HG02642 (cell line): ENCODE measurements at regions not wholly inside any gene's neighbourhood (a gene's known extent, or its start where the extent isn't known, plus 50 kb on each side); places are given as distances from the start of the nearest gene placed in this dataset.

ENCODE experiments used
- ATAC-seq: cut with Tn5 transposase; IDR thresholded peaks from one replicate; pipeline ENCODE4 v1.9.1; 2021; ENCODE audit warnings: mild to moderate bottlenecking; ENCODE audit not compliant: unreplicated experiment, poor library complexity

GRCh38 chr15:66941791-66942190 is 123.6 kb upstream of the SMAD3 start:
- ATAC-seq = no peak

GRCh38 chr15:66942649-66943390 is 122.6 kb upstream of the SMAD3 start:
- ATAC-seq = no peak

- no peak for ATAC-seq
Observed at GRCh38 chr15:66943456-66944095, 121.8 kb upstream of the SMAD3 start.

DNA sequence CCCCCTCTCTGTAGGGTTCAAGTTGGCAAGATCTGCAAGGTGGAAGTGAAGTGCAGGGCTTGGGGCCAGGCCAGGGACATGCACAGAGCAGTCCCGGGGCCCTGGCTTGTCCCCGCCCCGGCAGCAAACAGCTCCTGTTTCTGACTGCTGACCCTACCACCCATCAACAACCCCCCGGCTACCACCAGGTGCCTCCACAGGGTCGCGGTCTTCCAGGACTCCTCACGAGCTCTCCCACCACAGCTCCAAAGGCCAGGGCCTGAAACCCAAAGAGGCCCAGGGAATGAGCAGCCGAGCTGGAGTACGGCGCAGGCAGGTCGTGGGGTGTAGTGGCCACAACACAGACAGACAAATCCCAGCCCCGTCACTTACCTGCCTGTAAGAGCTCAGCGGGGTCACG is 121.3 kb upstream of the SMAD3 start:
- ATAC-seq = no peak

DNA sequence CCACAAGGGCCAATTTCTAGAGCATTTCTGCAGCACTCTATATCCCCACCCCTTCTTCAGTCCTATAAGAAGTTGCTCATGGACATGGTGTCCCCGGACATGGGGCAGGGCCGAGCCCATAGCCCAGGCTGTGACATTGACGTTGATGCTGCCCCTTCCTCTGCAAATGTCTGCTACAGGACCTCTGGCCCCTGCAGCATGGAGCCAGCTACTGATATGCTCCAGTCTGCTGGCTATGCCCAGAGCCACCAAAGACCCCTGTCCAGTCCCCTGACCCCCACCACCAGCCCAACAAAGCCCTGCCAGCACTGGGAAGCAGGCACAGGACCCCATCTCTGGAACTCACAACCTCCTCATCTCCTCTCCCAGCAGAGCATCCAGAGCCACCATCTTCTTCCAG is 120.1 kb upstream of the SMAD3 start:
- ATAC-seq = no peak

- no peak for ATAC-seq
Observed at GRCh38 chr15:66945842-66946241, 119.6 kb upstream of the SMAD3 start.

DNA sequence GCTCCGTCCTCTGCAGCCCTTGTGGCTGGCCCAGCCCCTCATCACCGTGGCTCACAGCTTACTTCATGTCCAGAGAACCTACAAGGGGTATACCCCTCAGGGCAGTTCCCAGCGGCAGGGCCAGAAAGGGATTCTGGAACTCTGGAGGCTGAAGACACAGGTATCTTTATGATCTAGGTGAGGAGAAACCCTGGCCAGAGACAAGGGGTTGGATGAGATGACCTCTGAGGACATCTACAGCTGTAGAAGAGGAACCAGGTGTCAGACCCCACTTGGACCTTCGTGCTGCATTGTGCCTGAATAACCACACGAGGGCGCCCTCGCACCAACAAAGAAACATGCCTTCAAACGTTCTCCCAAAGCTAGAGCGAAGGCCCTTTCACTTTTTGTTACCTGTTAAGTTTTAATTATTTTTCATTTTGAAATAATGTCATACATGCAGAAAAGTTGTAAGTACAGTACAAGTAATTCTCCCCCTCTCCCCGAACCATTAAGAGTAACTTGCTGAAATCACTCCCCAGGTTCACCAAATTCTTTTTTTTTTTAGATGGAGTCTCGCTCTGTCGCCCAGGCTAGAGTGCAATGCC is 118.7 kb upstream of the SMAD3 start:
- no peak for ATAC-seq

GRCh38 chr15:66947471-66947870 is 117.9 kb upstream of the SMAD3 start:
- ATAC-seq = no peak

DNA sequence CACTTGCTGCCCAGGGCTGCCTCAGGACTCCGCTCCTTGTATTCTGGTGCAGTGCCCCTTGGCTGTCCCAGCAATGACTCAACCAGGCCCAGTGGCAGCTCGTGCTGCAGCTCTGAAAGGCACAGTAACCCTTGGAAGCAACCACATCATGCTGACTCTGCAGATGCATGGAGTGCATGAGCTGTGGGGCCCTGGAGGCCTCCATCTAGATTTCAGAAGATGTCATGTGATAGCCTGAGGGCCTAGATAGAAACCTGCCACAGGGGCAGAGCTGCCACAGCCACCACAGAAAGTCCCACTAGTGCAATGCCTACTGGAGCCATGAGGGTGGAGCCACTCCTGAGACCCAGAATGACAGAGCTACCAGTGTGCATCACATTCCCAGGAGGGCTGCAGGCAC is 117.1 kb upstream of the SMAD3 start:
- ATAC-seq = no peak

DNA sequence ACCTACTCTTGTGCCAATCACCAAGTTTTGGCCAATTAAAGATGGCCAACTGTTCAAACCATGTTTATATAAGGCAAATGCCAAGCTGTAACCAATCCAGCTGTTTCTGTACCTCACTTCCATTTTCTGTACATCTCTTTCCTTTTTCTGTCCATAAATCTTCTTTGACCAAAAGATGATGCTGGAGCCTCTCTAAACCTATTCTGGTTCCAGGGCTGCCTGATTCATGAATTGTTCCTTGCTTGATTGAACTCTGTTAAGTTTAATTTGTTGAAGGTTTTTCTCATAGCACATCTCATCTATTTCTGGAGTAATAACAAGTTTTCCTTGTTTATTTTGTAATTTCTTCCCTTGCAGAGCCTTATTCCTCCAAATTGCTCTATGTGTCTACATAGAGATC is 115.3 kb upstream of the SMAD3 start:
- no peak for ATAC-seq

DNA sequence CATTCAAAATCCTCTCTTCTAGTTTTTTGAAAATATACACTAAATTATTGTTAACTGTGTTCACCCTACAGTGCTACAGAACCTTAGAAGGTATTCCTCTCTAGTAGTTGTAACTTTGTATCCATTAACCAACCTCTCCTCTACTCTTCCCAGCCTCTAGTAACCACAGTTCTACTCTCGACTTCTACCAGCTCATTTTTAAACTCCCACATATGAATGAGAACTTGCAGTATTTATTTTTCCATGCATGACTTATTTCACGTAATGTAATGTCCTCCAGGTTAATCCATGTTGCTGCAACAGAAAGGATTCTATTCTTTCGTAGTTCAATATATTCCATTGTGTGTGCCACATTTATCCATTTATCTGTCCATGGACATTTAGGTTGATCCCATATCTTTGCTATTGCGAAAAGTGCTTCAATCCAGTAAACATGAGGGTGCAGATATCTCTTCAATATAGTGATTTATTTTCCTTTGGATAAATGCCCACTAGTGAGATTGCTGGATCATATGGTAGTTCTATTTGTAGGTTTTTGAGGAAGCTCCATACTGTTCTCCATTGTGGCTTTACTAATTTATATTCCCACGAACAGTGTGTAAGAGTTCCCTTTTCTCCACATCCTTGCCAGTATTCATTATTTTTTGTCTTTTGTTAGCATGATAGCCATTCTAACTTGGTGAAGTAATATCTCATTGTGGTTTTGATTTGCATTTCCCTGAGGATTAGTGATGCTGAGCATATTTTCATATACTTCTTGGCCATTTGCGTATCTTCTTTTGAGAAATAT is 113.7 kb upstream of the SMAD3 start:
- ATAC-seq = no peak

GRCh38 chr15:66952756-66953522 is 112.5 kb upstream of the SMAD3 start:
- ATAC-seq = no peak

DNA sequence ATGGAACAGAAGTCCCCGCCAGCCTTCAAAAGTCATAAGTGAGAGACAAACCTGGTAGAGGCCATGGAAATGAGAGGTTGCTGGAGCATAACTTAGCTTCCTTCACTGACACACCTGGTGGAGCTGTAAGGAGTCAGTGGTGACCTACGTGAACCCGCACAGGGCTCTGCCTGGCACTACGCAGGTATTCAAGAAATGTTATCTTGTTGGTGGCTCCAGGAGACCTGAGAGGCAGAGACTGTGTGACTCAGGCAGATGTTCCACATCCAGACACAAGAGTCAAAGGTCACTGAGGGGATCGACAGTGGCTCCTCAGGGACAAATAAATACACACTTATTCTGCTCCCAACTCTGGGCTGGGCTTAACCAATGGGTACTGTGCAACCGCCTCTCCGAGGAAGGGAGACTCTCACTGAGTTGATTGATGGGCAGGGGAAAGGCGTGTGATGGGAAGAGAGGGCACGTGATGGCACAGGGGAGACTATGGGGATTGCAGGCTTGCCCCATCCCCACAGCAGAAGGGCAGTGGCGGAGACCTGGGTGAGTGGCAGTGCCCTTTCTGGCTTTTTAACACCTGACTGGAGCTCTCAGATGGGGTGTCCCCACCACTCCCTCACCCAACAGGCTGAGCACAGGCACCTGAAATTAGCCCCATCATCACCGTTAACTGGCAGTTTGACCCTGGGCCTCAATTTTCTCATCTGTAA is 111.7 kb upstream of the SMAD3 start:
- no peak for ATAC-seq

- ATAC-seq = no peak
Observed at GRCh38 chr15:66954601-66955000, 110.8 kb upstream of the SMAD3 start.

DNA sequence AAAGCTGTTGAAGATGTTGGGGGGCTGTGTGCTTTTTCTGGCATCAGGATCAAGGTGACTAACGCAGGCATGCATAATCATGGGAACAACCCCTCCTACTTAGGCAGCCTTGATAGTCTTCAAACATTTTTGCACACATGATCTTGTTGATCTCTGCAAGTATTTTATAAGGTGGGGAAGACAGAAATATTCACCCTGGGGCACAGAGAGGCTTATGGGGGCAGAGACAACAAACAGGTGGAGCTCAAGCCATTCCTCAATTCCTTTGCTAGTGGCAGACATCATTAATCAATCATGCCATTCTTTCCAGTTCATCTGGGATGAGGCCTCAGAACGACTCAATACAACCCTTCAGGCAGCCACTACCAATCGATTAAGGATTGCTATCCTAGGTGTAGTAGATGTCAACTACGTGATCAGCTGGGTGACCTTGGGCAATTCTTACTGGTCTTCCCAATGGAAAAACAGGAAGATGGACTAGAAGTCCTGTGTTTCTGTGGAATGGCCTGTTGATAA is 110.3 kb upstream of the SMAD3 start:
- ATAC-seq = no peak

DNA sequence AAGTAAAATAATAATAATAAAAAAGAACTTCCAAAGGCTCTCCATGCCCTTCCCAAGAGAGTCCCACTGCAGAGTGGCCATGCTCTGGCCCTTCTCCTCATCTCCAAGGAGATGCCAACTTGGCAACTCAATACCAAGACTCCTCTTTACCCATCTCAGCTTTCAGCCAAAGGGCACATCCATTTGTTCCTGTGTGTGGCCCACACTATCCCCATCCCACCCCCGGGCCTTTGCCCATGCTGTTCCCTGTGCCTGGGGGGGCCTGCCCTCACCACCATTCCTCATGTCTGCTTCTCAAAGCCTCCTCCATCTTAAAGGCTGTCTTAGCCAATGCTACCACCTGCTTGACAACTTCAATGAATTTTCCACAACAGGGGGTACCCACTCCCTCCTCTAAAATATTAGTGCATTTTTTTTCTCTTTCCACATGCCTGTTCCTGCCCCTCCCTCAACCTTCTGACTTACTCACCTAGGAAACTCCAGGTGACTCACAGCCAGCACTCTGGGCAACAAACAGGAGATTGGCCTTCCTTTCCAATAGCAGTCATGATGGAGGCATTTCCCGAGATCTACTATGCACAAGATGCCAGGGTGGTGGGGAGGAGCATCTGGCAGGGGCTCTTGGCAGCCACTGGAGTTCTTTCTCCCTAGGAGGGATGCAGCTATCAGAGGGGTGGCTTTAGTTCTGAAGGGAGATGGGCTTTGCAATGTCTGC is 109.4 kb upstream of the SMAD3 start:
- no peak for ATAC-seq

DNA sequence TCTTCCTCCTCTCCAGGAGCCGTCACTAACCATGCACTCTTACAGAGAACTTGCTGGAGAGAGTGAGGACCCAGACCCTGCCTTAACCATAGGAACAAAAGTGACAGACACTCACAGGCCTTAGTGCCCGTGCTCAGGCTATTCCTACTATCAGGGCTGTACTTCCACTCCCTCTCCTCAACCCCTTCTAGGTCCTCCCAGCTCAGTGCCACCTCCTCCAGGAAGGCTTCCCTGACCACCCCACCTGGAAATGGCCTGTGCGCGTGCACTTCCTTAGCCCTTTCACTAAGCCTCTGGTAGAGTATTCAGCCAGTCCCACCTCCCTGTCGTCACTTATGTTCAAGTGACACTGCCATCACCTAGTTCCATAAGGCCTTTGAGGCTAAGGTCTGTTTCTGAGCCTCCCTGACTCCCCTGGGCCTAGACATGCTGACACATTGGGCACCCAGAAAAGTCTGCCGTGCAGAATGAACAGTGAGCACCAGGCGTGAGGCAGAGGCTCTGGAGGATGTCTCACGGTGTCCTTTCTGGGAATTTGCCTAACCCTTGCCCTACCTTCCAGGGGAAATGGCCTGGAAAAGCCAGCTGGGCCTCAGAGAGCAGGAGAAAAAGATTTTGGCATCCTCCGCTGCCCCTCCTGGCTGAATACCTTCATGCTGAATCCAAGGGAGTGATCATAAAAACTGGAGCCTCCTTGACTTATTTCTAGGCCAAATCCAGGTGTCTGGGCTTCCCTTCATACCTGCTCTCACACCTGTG is 108.6 kb upstream of the SMAD3 start:
- ATAC-seq = no peak

- no peak for ATAC-seq
Observed at GRCh38 chr15:66957431-66957720, 108.0 kb upstream of the SMAD3 start.
